ENCODE measurements at regions not wholly inside any gene's neighbourhood (a gene's known extent, or its start where the extent isn't known, plus 50 kb on each side); places are given as distances from the start of the nearest gene placed in this dataset.

DNA sequence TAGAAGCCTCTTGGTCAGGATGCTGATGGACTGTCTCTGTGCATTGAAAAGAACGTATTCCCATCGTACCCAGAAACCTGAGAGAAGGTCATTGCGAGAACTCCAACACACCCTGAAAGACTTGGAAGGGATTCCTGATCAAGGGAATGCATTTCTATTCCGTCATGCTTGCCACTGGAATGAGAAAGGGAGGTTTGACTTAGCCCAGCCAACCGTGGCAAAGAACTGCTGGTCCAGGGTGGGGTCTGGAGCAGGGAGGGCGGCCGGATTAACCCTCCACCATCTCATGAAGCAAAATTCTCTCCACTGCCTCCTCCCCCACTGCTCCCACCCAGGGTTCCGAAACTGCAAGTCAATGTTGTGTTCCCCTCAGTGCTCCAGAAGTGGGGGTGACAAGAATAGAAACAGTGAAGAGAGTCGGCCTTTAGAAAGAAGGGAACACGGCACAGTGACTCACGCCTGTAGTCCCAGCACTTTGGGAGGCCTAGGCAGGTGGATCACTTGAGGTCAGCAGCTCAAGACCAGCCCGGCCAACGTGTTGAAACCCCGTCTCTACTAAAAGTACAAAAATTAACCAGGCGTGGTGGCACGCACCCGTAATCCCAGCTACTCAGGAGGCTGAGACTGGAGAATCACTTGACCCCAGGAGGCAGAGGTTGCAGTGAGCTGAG lies 137.5 kb upstream of the MGMT start:
- DNase-seq: no peak

DNA sequence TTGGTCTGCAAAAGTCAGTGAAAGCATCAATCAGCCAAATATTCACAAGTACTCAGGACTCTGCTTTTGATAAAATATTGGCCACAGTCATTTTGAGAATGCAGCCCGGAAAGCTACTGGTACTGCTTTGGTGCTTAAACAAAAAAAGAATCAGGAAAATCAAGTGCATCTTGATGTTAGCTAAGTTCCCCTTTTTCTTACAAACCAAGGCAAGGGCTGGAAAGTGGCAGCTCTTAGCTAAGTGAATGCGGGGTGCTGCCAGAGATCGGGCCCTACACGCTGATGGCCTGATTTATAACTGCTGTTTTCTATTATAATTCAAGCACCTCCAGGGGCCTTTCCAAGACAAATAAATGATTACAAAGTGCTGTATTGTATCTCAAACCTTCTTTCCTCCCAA lies 136.8 kb upstream of the MGMT start:
- DNase-seq: no peak

DNA sequence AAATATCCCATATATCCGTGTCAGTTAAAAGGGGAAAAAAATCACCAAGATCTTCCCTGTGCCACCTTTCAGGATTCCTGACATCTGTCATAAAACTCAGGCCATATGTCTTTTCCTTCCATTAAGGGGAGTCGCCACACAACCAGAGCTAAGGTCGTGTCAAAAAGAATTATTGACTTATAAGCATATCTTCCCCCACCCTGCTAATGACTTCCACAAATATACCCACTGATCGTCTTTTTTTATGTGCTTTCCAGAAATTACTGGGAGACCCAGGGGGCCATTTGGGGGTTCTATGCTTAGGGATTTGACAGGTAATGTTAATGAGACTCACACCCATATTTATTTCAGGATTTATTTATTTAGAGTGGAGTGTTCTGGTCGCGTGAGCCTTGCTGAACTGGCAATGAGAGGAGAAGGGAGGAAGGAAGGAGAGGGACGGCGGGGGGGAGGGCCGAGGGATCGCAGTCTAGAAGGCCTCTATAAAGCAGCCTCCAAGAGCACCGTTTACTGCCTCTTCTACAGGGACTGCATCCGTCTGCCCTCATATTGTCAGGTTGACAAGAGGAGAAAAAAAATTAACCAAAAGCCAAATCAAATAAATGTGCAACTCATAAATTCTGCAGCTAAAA lies 135.7 kb upstream of the MGMT start:
- no peak for DNase-seq

DNA sequence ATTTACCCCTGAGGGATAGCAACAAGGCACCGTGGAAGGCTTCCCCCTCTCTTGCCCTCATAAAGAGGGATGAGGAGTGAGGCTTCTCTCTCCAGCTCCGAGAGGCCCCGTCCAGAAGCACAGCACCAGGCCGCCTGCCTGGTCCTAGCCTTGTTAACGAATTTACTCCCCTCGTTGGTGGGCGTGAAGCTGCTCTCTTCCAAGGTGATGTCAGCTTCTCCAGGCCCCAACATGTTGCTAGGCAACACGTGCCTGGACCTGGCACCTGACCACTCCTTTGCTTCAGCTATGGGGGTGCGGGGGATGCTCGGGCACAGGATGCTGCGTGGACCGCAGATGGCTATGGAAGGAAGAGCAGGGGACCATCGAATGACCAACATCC lies 135.2 kb upstream of the MGMT start:
- no peak for DNase-seq

GRCh38 chr10:129332476-129332875 lies 134.6 kb upstream of the MGMT start:
- no peak for DNase-seq

DNA sequence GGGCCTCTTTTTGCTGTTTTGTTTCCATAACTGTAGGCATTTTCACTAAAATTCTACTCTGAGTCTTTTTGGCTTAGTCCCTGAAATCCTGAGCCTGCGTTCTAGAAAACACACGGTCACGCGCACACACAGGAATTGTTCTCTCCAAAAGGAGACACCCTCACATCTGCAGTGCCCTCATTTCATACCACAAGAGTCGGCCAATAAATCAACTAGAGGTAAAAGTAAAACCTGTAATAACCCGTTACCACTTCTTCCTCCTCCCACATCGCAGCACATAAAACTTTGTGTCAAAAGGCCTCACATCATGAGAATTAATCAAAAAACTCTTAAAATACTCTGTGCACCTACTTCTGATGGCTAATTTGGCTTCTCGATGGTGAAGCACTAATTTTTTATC lies 133.3 kb upstream of the MGMT start:
- no peak for DNase-seq

- DNase-seq: no peak
Observed at GRCh38 chr10:129334266-129334665, 132.8 kb upstream of the MGMT start.

DNA sequence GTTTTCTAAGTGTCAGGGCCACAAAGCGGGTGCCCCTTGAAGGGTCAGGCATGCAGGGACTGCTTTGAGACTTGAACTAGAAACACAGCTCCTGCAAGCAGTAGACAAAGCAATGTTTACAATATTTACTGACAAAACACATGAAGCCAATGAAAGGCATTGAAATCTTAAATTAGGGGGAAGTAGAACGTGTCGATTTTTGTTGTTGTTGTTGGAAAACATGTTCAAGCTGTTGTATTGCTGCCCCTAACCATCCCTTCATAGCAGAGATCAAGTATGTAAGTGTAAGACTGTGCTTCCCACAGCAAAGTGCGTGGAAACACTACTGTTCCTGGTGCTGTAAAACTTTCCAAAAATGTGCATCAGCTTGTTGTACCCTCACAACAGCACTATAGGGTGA lies 131.6 kb upstream of the MGMT start:
- no peak for DNase-seq

DNA sequence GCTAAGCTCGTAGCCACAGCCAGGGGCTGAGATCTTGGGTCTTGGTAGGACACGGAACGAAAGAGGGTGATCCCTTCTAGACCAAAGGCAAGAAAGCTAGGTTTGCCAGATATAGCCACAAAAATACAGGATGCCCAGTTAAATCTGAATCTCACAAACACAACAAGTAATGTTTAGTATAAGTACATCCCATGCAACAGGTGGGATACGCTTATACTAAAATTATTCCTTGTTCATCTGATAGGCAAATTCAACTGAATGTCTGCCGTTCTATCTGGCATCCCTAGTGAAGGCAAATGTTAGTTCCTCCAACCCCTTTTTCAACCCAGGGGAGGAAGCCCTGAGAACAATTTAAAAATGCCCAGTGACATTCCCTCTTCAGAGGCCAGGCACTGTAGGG lies 131.1 kb upstream of the MGMT start:
- DNase-seq: no peak

GRCh38 chr10:129339191-129339590 lies 127.8 kb upstream of the MGMT start:
- no peak for DNase-seq

- DNase-seq: no peak
Observed at GRCh38 chr10:129339841-129340240, 127.2 kb upstream of the MGMT start.

- no peak for DNase-seq
Observed at GRCh38 chr10:129341087-129341486, 126.0 kb upstream of the MGMT start.

GRCh38 chr10:129342385-129342784 lies 124.7 kb upstream of the MGMT start:
- no peak for DNase-seq

GRCh38 chr10:129343141-129343540 lies 123.9 kb upstream of the MGMT start:
- DNase-seq: no peak

- DNase-seq: no peak
Observed at GRCh38 chr10:129344103-129344502, 122.9 kb upstream of the MGMT start.

DNA sequence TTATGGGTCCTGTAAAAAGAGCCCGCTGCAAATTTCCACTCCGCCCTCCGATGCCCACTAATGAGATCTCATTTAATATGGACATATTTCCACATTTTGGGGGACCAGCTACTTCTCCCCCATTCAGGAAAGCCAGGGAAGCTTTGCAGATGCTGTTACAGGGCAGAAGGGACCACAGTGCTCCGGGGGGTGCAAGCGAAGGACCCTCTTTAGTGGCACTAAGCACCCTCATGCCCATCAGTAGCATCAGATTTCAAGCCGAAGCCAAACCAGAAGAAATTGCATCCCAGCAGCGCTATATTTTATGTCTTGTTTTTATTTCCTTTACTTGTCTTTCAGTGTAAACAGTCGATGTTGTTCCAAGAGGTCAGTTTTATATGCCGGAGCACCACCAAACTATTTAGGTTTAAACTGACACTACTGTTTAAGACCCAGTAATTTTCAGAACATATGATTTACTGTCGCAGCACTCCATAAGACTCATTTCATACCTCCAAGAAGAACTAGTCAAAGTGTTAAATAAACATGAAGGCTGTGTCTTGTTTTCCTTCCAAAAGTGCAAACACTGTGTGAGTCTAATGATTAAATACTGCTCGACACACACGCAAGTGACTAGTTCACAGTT lies 122.2 kb upstream of the MGMT start:
- no peak for DNase-seq

GRCh38 chr10:129345763-129346162 lies 121.3 kb upstream of the MGMT start:
- DNase-seq: no peak

GRCh38 chr10:129350690-129351089 lies 116.4 kb upstream of the MGMT start:
- DNase-seq: no peak

GRCh38 chr10:129353101-129353500 lies 113.9 kb upstream of the MGMT start:
- no peak for DNase-seq

GRCh38 chr10:129360046-129360445 lies 107.0 kb upstream of the MGMT start:
- no peak for DNase-seq

GRCh38 chr10:129361676-129362376 lies 105.2 kb upstream of the MGMT start:
- no peak for DNase-seq

DNA sequence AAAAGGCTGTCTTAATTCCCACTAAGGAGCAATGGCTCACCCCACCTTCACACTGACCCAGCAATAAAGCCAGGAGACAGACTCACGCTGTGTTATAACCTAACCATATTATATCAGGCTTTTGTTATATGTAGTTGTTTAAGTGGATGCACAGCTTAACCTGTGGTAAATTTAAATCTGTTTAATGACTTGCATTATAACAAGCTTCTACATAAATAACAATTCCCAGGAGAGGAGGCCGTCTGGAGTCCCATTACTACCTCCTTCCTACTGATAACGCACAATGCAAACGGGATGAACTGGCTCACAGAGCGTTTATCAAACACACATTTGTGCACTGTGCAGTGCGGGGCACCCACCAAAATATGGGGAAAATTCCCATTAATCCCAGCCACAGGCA lies 102.1 kb upstream of the MGMT start:
- DNase-seq: no peak

GRCh38 chr10:129365767-129366402 lies 101.2 kb upstream of the MGMT start:
- no peak for DNase-seq

DNA sequence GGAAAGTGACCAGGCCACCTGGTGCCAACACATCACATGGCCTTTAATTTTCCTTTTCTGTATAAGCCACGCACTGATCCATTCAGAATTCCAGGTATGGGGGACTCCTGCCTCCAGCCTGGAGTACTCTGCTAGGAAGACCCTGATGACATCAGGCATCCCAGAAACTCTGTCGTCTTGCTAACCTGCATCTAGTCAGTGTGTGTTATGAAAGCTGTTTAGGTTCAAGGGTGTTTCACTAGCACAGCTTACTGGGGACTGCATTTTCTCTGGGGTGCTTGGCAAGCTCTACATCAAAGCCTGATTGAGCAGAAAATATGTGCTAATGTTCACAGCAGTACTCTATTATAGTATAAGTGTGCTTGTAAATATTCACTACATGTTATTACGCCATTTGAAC lies 100.6 kb upstream of the MGMT start:
- no peak for DNase-seq

Measured in NCI-H69 (cell line).